Stomach (tissue), 8 donors: ENCODE measurements at regions not wholly inside any gene's neighbourhood (a gene's known extent, or its start where the extent isn't known, plus 50 kb on each side); places are given as distances from the start of the nearest gene placed in this dataset.

Source experiments
- DNase-seq, 2 donors: peaks; one replicate each; pipeline versions ENCODE4 v3.0.0 to v3.0.0-alpha.2; 2013 to 2019
- H3K27ac ChIP-seq, 5 donors: fragments of 200-600 bp in 4 of 5; sonication (generic) in 4 of 5; one replicate each; pipeline ENCODE4 v1.5.1; 2013 to 2019; ENCODE audit warnings: mild to moderate bottlenecking in 1 of 5, moderate library complexity in 1 of 5
- H3K27me3 ChIP-seq, 3 donors: fragments of 200-600 bp; sonication (generic); one replicate each; pipeline ENCODE4 v1.5.1; 2017 to 2019; ENCODE audit warnings: mixed run types in 1 of 3
- H3K36me3 ChIP-seq, 4 donors: fragments of 200-600 bp; sonication (generic); 1 replicate in 3 of 4; 2 replicates in 1 of 4; pipeline ENCODE4 v1.5.1; 2016 to 2019
- H3K4me1 ChIP-seq, 4 donors: fragments of 200-600 bp; sonication (generic); one replicate each; pipeline ENCODE4 v1.5.1; 2016 to 2019
- H3K4me3 ChIP-seq, 4 donors: fragments of 200-600 bp; sonication (generic) in 3 of 4; one replicate each; pipeline ENCODE4 v1.5.1; 2016 to 2019; ENCODE audit warnings: mild to moderate bottlenecking in 1 of 4
- H3K9me3 ChIP-seq, 4 donors: fragments of 200-600 bp; sonication (generic); one replicate each; pipeline ENCODE4 v1.5.1; 2016 to 2019
- EP300 ChIP-seq: sonication (generic); formaldehyde crosslinking; IDR thresholded peaks from one replicate; pipeline ENCODE4 v1.6.1; 2017; ENCODE audit warnings: antibody characterized with exemption
- POLR2A ChIP-seq, 4 donors: fragments of 450-650 bp; IDR thresholded peaks; one replicate each; pipeline ENCODE4 v1.6.1; 2016; ENCODE audit warnings: antibody characterized with exemption in 4 of 4, control low read depth in 2 of 4, mild to moderate bottlenecking in 1 of 4, moderate library complexity in 1 of 4
- POLR2AphosphoS5 ChIP-seq, 3 donors: sonication (generic); formaldehyde crosslinking; IDR thresholded peaks; one replicate each; pipeline ENCODE4 v1.6.1; 2016; ENCODE audit warnings: antibody characterized with exemption in 3 of 3
- WGBS, 5 donors: extraction: QIAGEN DNeasy Blood & Tissue Kit in 3 of 5; methylation state at CpG; one replicate each; pipeline versions ENCODE4 v1.1.5 to v1.1.7; 2013 to 2018; 5-methylcytosine and 5-hydroxymethylcytosine counted together
- intact Hi-C: fragments of 100-400 bp; cut with DNase I; formaldehyde crosslinking; loops from one replicate; pipeline ENCODE4 v1.15.1; 2023; ENCODE audit warnings: low total_unique reads
- TF ChIP-seq, protein P1 (sequence below), 7 experiments: fragments of 450-650 bp in 4 of 7; fragments of 200-600 bp in 3 of 7; sonication (generic) in 3 of 7; IDR thresholded peaks; one replicate each; pipeline ENCODE4 v1.5.1; 2016 to 2019; ENCODE audit warnings: antibody characterized with exemption in 7 of 7, control low read depth in 2 of 7, mild to moderate bottlenecking in 1 of 7
- donor health status: healthy with polysubstance abuse.
- donor health status: Bipolar disorder and iron deficiency.
- donor health status: healthy.

DNA sequence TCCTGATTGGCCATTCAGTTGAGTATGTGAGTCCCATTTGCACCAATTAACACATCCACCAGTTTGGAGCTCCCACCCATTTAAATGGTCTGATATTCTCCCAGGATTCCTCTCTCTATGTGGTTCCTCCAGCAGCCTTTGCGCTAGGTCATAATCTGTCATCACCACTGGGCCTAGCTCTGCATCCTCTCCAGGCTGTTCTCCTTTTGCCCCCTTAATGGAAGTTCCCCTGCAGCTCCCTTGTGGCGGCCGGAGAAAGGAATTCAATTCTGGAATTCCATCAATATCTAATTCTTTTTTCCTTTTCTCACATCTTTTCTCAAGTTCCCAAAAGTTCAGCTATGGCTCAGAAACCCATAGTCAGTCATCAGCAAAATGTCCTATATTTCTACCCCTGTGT lies 2184.4 kb upstream of the AGA start:
- Histone ChIP-seq H3K4me1 (no peaks in the 10 kb centered on the region), H3K4me3 (no peak overlapping the region), H3K27ac (no peak overlapping the region), H3K27me3 (no peaks in the 10 kb centered on the region), H3K36me3 (no peaks in the 10 kb centered on the region), H3K9me3 (no peaks in the 10 kb centered on the region)
- intact Hi-C loops: no loop called here
- TF ChIP-seq, protein P1, sequence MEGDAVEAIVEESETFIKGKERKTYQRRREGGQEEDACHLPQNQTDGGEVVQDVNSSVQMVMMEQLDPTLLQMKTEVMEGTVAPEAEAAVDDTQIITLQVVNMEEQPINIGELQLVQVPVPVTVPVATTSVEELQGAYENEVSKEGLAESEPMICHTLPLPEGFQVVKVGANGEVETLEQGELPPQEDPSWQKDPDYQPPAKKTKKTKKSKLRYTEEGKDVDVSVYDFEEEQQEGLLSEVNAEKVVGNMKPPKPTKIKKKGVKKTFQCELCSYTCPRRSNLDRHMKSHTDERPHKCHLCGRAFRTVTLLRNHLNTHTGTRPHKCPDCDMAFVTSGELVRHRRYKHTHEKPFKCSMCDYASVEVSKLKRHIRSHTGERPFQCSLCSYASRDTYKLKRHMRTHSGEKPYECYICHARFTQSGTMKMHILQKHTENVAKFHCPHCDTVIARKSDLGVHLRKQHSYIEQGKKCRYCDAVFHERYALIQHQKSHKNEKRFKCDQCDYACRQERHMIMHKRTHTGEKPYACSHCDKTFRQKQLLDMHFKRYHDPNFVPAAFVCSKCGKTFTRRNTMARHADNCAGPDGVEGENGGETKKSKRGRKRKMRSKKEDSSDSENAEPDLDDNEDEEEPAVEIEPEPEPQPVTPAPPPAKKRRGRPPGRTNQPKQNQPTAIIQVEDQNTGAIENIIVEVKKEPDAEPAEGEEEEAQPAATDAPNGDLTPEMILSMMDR (IDR thresholded peaks at IDR 0.05): no peak
- TF ChIP-seq POLR2A (IDR thresholded peaks at IDR 0.05) (no peak), POLR2AphosphoS5 (IDR thresholded peaks at IDR 0.05) (no peak), EP300 (no peak)
- DNase-seq: no peak
- WGBS, 5 donors: 30 to 83% (median 73%) methylated on average over 3 of the region's 3 CpGs

DNA sequence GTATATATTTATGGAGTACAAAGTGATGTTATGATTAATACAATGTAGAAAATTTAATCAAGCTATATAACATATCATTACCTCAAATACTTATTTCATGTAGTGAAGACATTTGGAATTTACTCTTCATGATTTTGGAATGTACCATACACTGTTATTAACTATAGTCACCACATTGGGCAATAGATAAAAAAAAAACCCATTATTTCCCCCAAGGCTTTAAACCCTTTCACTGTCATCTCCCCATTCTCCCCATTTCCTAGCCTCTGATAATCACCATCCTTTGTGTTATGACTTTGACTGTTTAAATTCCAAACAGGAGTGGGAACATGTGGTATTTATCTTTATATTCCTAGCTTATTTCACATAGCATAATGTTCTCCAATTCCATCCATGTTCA lies 2189.1 kb upstream of the AGA start:
- Histone ChIP-seq H3K27me3 (no peaks in the 10 kb centered on the region), H3K4me1 (no peaks in the 10 kb centered on the region), H3K27ac (no peak overlapping the region), H3K4me3 (no peak overlapping the region), H3K36me3 (no peaks in the 10 kb centered on the region), H3K9me3 (no peaks in the 10 kb centered on the region)
- DNase-seq: no peak
- intact Hi-C loops: no loop called here
- TF ChIP-seq, protein P1 (IDR thresholded peaks at IDR 0.05): no peak
- TF ChIP-seq POLR2AphosphoS5 (IDR thresholded peaks at IDR 0.05) (no peak), POLR2A (IDR thresholded peaks at IDR 0.05) (no peak), EP300 (no peak)

DNA sequence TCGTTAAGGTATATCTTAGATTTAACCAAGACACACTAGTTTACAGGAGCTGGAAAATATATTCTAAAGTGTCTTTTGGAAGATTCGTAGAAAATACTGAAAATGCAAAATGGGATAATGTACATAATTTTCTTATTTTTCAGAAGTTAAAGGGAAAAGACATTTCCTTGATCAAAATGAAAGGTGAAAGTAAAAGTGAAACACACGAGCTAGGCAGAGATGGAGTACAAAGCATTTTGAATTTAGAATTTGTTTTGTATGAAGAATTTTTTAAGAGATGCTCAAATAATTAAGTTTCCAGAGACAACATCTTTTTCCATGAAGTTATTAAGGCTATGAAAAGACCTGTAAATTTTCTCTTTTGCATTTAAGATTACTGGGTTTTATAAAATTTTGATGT lies 2192.6 kb upstream of the AGA start:
- 50 to 63% (median 52%) methylated on average over 3 of the region's 3 CpGs for WGBS, 5 donors
- H3K36me3 ChIP-seq: no peaks in the 10 kb centered on the region
- H3K9me3 ChIP-seq: no peaks in the 10 kb centered on the region
- intact Hi-C loops: no loop called here
- no peak for DNase-seq
- TF ChIP-seq, protein P1 (IDR thresholded peaks at IDR 0.05): no peak
- TF ChIP-seq EP300: no peak
- no peak for TF ChIP-seq POLR2A (IDR thresholded peaks at IDR 0.05)
- no peak for TF ChIP-seq POLR2AphosphoS5 (IDR thresholded peaks at IDR 0.05)
- H3K27me3 ChIP-seq: no peaks in the 10 kb centered on the region
- no peak overlapping the region for H3K4me3 ChIP-seq
- no peak overlapping the region for H3K27ac ChIP-seq
- no peaks in the 10 kb centered on the region for H3K4me1 ChIP-seq

DNA sequence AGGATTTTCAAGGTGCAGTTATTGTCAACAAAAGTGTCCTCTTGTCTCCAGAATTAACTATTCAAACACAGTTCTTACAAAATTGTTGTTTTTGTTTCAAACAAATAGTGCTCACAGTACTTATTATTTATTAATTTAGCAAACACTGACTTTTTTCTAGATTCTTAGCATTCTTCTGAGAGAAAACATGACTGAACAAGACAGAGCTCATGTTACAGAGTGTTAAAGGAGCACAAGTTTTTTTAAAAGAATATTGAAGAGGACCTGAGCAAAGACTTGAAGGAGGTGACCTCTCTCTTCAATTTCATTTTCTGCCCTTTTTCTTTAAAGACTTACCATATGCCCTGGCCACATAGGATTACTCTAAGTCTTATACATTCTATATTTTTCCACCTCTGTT lies 2220.3 kb upstream of the AGA start:
- Histone ChIP-seq H3K9me3 (peaks cover 0 to 37% (median 8%) of the 10 kb centered on the region in 4 donors), H3K27me3 (no peaks in the 10 kb centered on the region), H3K36me3 (no peaks in the 10 kb centered on the region), H3K4me3 (no peak overlapping the region), H3K27ac (no peak overlapping the region), H3K4me1 (no peaks in the 10 kb centered on the region)
- no peak for DNase-seq
- TF ChIP-seq POLR2A (IDR thresholded peaks at IDR 0.05) (no peak), POLR2AphosphoS5 (IDR thresholded peaks at IDR 0.05) (no peak), EP300 (no peak)
- TF ChIP-seq, protein P1 (IDR thresholded peaks at IDR 0.05): no peak
- intact Hi-C loops: no loop called here
